Activated effector memory CD4-positive, alpha-beta T cell treated with anti-CD3 and anti-CD28 coated beads, Interleukin-2, amount 50 U/mL, for 16 hours (primary cell): ENCODE measurements at regions not wholly inside any gene's neighbourhood (a gene's known extent, or its start where the extent isn't known, plus 50 kb on each side); places are given as distances from the start of the nearest gene placed in this dataset.
"Not testable (repeated sequence)": the region's sequence is repeated elsewhere in the genome, so short reads cannot be mapped to it uniquely, and the experiment has no call there.

Experiments
- DNase-seq: peaks from one replicate; pipeline ENCODE4 v3.0.0-alpha.2; 2020

DNA sequence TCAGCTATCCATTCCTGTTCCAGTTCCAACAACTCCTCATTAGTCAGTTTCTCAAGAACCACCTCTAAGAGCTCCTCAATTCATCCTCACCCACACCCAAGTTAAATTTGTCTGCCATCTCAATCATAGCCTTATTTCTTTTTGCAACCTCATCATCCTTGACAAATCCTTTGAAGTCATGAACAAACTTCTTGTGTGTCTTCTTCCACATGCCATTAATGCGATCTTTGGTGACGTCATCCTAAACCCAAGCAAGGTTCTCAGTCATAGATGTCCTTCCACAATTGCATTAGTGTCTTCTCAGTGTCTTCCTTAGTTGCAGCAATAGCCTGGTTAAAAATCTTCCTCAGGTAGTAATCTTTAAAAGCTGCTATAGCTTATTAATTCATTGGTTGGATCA lies 71.2 kb upstream of the FSIP2 start:
- no peak for DNase-seq

DNA sequence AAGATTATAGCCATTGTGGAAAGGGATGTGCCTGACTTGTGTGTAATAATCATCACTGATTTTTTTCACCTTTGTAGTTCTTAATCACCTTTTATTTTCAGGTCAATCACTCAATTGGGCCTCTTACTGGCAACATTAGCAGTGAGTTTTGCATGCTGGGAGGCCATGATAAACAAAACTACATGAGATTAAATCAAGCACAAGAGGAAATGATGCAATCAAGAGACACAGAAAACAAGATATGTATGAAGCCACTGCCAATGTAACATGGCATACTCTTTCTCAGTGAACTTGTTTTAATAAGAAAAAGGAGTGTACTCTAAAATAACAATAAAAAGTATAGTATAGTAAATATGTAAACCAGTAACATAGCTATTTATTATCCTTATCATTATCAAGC lies 69.9 kb upstream of the FSIP2 start:
- DNase-seq, result no peak

DNA sequence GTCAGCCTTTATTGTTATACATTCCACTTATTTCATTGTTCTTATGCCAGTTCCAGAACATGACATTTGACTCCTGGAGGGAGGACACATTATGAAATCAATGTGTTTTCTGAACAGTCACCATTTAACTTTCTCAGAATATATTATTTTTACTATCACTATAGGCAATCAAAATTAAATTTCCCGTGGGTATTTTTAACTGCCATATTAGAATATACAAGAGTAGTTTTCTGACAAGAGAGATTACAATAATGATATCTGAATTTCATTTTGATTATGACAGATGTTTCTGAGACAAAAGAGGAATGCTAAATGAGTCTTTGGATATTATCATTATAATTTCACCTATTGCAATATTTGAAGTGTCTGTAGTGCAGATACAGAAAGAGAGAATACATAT lies 64.4 kb upstream of the FSIP2 start:
- no peak for DNase-seq

DNA sequence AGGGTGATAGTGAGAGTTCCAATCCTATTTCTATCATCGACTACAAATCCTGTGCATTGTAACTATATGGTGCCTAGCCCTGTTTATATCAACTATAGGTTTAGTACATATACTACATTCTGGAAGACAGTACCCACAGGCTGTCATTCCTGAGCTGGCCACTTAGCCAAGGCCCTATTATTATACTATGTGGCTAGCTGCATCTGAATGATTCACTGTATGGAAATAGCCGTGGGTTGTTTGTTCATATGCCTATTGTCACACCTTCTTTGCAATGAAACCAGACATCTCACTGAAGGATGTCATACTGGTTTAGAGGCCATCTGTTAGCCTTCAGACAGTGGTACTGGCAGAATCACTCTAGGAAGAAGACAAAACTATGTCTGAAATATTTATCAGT lies 62.3 kb upstream of the FSIP2 start:
- DNase-seq, result no peak

DNA sequence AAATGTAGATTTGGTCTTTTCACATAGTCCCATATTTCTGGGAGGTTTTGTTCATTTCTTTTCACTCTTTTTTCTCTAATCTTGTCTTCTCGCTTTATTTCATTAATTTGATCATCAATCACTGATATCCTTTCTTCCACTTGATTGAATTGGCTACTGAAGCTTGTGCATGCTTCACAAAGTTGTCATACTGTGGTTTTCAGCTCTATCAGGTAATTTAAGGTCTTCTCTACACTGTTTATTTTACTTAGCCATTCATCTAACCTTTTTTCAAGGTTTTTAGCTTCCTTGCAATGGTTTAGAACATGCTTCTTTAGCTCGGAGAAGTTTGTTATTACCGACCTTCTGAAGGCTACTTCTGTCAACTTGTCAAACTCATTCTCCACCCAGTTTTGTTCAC lies 51.6 kb upstream of the FSIP2 start:
- DNase-seq, result not testable (repeated sequence)

DNA sequence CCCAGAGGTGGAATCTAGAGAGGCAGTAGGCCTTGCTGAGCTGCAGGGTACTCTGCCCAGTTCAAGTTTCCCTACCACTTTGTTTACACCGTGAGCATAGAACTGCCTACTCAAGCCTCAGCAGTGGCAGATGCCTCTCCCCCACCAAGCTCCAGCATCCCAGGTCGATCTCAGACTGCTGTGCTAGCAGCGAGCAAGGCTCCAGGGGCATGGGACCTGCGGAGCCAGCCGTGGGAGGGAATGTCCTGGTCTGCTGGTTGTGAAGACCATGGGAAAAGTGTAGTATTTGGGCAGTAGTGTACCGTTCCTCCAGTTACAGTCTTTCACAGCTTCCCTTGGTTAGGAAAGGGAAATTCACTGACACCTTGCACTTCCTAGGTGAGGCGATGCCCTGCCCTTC lies 50.6 kb upstream of the FSIP2 start:
- no peak for DNase-seq
